ENCODE measurements at regions not wholly inside any gene's neighbourhood (a gene's known extent, or its start where the extent isn't known, plus 50 kb on each side); places are given as distances from the start of the nearest gene placed in this dataset.

GRCh38 chr9:28779243-28779642 lies 1206.0 kb upstream of the C9orf72 start:
- no peak for DNase-seq

GRCh38 chr9:28781481-28781880 lies 1208.2 kb upstream of the C9orf72 start:
- no peak for DNase-seq

- DNase-seq: no peak
Measured at GRCh38 chr9:28782630-28783029, 1209.3 kb upstream of the C9orf72 start.

DNA sequence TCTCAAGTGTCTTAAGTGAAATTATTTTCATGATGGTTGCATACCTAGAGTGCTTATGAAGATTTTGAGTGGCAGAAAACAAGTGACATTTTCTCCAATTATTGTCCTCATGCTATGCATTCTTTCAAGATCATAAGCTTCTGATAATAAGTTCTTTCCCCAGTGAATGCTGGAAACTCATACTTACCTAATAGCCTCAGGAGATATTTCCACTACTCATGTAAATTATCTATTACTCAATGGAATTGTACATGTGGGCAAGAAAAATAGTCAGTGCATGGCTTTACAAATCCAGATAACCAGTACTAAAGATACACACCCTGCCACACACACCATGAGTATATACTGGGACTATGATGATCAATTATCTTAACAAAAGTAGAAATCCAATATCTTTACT lies 1219.4 kb upstream of the C9orf72 start:
- no peak for DNase-seq

DNA sequence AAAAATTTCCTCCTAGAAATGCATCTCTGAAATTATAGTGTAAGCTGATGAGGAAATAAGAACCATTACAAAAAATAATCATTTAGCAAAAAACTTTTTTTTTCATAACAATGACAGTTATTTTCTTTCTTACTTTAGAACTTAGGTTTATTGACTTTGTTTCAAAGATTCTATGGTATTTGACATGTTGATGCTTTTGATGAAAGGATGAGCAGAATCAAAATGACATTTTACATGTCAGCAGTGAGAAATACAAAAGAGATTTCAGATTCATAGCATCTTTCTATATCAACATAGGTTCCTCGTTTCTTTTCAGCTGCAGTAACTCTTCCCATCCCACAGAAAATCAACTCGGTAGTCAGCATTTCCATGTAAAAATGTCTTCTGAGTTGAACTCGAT lies 1226.6 kb upstream of the C9orf72 start:
- DNase-seq: no peak

DNA sequence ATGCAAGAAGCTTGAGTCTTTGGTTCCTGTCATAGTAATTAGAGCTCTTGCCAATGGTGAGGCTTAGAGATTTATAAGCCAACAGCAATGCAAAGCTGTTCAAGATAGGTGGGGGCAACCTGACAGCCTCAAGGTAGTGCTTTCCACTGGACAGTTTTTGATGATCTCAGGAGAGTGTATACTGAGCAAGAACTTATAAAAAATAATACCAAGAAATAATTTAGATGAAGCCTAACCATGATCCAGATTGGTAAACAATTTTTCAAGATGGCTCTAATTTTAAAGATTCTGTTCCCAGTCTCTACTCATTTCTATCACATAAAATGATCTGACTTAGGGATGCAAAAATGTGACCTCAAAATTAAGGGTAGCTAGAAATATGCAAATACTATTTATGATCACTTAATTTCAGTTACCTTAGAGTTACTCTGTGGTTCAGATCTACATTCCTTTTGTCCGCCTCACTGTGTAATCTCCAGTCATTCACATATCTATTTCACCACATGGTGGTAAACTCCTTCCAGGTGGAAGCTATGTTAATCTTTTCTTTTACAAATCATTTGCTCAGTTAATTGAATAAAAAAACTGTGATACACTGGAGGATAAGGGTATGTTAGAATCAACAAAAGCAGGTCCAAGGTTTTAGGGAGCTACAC lies 1228.0 kb upstream of the C9orf72 start:
- DNase-seq: no peak

GRCh38 chr9:28805197-28805596 lies 1231.9 kb upstream of the C9orf72 start:
- DNase-seq: no peak

- no peak for DNase-seq
Measured at GRCh38 chr9:28808042-28808441, 1234.8 kb upstream of the C9orf72 start.

DNA sequence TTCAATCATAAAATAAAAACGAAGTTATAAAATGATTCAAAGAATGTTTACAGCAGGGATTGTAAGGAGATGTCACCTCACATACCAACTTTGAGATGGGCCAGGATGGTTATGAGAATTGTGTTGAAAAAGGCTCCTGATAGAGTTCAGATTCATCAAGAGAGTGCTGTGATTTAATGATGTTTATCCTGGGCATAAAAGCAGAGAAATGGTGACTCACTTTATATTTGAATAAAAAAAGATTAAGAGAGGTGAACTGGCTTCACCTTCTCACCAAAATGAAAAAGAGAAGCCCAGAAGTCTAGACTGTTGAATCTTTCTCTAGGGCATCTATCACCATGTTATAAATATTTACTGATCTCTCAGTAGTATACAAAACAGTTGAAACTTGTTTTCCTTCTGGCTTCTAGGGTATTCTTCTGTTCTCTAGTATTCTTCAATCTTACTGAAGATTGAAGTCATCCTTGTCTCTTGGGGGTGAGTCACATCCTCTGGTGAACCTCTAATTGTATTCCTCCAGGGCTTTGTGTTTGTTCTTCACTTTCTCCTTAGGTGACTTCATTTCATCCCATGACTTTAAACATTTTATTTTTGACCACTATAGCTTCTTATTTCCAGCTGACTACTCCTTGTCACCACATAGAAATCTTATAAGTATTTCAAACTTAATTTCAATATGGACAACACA lies 1237.3 kb upstream of the C9orf72 start:
- DNase-seq: no peak

GRCh38 chr9:28820741-28821140 lies 1247.5 kb upstream of the C9orf72 start:
- DNase-seq: no peak

DNA sequence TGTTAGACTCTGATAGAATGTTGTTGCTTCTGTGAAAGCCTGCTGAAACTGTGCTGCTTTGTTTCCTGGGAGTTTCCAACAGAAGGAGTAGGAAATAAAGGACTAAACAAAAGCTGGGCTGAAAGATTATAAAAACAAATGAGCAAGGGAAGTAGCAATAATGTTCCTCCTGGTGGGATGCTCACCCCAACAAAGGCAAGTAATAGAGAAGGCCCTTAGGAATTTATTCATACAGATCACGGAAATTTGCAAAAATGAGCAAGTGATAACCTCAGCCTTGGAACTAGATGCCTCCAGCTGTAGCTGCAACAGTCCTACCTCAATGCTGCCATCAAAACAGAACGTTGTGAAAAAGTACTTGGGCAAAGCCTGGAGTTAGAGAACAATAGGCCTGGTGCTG lies 1248.0 kb upstream of the C9orf72 start:
- DNase-seq: no peak

- no peak for DNase-seq
Measured at GRCh38 chr9:28824432-28824963, 1251.2 kb upstream of the C9orf72 start.

- DNase-seq: no peak
Measured at GRCh38 chr9:28832168-28832770, 1259.0 kb upstream of the C9orf72 start.

DNA sequence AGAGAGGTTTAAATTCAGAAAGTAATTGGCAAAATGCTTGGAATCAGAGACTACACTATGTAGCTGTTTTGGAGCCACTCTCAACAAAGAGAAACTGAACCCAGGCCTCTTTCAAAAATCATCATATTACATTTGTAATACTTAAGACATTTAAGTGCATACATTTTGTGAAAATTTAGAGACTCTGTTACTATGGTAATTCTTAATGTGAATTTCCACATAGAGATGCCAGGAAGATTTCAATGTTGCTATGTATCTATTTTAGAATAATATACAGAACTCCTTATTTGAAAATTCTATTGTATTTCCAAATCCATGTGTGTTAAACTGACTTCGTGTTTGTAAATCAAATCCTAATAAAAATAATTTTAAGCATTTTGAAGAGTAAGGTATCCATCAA lies 1260.9 kb upstream of the C9orf72 start:
- no peak for DNase-seq

GRCh38 chr9:28839778-28840430 lies 1266.6 kb upstream of the C9orf72 start:
- DNase-seq: no peak

DNA sequence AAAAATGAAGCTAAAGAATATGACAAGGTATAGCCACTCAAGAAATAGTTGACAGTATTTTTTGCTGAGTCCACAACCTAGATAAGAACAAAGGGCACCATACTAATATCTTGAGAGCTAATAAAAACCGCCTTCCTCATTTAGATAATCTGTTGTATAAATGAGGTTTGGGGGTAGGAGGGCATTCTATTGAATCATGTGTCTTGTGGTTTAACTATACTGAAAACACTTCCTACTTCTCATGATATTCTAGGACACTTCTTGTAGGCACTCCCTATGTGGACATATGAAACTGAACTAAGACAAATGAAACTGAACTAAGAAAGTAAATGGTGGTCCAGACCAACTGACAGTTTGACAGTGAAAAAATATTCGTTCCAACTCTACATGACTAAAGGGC lies 1268.5 kb upstream of the C9orf72 start:
- DNase-seq: no peak

DNA sequence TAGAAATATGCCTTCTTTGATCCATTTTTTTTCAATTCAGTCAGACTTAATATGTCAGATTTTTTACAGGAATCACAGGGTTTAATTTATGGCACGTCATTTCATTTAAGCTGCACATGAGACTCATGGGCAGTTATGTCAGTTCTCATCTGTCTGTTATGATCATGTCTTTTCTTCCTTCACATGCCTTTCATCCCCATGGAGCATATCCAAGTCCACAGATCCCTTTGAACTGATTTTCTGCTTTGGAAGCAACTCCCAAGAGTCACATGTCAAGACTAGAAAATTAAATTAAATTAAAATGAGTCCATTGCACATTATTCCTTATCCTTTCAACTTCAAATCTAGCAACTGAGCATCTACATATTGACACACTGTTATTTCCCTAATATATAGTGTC lies 1274.0 kb upstream of the C9orf72 start:
- DNase-seq: no peak

- DNase-seq: no peak
Measured at GRCh38 chr9:28848671-28849070, 1275.4 kb upstream of the C9orf72 start.

DNA sequence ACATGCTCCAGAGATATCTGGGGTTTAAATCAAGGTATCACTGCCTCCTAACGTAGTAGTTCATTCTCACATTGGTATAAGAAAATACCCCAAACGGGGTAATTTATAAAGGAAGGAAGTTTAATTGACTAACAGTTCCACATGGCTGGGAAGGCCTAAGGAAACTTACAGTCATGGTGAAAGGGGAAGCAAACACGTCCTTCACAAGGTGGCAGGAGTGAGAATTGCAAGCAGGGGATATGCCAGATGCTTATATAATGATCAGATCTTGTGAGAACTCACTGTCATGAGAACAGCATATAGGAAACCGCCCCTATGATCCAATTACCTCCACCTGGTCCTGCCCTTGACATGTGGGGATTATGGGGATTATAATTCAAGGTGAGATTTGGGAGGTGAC lies 1280.2 kb upstream of the C9orf72 start:
- no peak for DNase-seq

GRCh38 chr9:28866951-28867350 lies 1293.7 kb upstream of the C9orf72 start:
- no peak for DNase-seq

DNA sequence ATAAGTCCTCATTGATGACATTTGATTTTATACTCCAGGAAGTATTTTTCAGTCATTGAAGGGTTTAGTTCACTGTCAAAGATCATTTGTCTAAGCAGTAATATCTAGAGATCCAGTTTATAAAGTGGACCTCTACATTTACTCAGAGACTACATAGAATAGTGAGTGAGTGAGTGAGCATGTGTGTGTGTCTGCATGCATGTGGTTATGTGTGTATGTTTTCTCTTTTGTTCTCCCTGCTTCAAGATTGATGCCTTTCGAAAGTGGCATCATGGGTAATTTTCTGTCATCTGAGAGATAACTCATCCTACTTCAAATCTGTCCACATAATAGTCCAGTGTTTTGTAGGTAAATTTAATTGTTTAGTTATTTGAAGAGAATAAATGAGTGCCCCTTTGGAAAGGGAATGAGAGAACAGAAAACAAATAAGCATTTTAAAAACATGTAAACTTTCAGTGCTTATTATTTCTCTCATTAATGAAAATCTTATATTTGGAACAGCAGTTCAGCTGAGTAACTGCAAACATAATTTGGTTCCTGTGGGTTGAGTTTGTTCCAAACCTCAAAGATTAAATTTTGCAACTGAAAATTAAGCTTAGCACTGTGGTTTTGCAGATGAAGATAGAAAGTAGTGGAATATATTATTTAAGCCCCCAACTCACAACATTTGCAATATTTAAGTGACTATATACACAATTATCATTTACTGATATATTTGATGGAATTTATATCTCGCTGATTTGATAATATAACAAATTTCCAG lies 1295.1 kb upstream of the C9orf72 start:
- no peak for DNase-seq

DNA sequence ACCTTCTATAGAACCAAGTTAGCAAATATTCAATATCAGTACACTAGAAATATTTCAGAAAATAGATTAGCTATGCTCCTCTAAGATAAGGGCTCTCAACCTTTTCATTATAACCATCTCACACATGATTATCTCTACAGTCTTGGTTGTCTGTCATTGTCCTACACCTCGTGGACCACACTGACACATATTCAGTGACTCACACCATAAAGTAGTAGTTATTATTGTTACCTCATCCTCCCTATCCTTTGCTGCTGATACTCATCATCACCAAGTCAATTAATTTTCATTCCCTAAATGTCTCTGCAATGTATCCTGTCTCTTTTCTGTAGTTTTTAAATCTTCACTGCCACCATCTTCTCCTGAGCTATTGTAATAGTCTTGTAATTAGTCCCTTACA lies 1309.2 kb upstream of the C9orf72 start:
- DNase-seq: no peak

DNA sequence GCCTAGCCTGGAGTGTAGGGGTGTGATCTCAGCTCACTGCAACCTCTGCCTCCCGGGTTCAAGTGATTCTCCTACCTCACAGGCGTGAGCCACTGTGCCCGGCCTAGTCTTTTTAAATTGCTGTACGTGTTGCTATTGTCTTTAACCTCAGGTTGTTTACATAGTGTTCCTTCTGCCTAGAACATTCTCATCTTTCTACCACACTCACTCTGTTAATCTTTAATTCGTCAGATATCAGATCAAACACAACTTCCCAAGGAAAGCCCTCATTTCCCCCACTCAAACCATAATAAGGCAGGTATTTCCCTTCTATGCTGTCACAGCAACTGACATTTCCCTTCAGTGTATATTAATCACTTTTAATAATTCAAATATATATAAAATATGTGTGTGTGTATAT lies 1310.0 kb upstream of the C9orf72 start:
- DNase-seq: no peak
